NB4 (cell line): ENCODE measurements at regions not wholly inside any gene's neighbourhood (a gene's known extent, or its start where the extent isn't known, plus 50 kb on each side); places are given as distances from the start of the nearest gene placed in this dataset.

ENCODE experiments used
- POLR2A ChIP-seq: IDR thresholded peaks from 2 replicates; pipeline ENCODE4 v1.6.1; 2011; ENCODE audit warnings: mild to moderate bottlenecking; ENCODE audit not compliant: insufficient read length; ENCODE audit errors: extremely low read depth
- TF ChIP-seq, protein P1 (sequence below): IDR thresholded peaks from one replicate; pipeline ENCODE4 v1.5.1; 2012; ENCODE audit warnings: low read depth, low read length
- TF ChIP-seq, protein P2 (sequence below): IDR thresholded peaks from 2 replicates; pipeline ENCODE4 v1.6.1; 2011; ENCODE audit warnings: low read depth, low read length

DNA sequence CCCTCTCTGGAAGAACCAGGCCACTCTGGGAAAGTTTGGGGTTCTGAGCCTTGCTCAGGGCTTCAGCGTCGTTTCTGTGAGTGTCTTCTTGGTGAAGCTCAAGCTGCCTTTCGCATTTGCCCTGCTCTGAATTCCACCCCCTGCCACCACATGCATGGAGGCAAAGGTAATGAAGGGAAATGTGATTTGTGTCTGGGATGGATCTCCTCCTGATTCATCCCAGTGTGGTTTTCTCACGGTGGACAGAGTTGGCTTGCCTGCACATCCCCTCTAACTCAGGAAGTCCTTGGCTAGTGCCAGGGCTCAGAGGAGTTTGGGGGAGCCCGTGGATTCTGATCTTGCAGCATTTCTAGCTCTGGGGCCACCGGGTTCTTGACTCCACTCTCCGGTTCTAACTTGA is 173.6 kb upstream of the RAB4A start:
- TF ChIP-seq, protein P1, sequence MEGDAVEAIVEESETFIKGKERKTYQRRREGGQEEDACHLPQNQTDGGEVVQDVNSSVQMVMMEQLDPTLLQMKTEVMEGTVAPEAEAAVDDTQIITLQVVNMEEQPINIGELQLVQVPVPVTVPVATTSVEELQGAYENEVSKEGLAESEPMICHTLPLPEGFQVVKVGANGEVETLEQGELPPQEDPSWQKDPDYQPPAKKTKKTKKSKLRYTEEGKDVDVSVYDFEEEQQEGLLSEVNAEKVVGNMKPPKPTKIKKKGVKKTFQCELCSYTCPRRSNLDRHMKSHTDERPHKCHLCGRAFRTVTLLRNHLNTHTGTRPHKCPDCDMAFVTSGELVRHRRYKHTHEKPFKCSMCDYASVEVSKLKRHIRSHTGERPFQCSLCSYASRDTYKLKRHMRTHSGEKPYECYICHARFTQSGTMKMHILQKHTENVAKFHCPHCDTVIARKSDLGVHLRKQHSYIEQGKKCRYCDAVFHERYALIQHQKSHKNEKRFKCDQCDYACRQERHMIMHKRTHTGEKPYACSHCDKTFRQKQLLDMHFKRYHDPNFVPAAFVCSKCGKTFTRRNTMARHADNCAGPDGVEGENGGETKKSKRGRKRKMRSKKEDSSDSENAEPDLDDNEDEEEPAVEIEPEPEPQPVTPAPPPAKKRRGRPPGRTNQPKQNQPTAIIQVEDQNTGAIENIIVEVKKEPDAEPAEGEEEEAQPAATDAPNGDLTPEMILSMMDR = no peak
- TF ChIP-seq, protein P2, sequence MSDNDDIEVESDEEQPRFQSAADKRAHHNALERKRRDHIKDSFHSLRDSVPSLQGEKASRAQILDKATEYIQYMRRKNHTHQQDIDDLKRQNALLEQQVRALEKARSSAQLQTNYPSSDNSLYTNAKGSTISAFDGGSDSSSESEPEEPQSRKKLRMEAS = no peak
- TF ChIP-seq POLR2A = no peak
